ENCODE measurements at regions not wholly inside any gene's neighbourhood (a gene's known extent, or its start where the extent isn't known, plus 50 kb on each side); places are given as distances from the start of the nearest gene placed in this dataset.

- TF ChIP-seq POLR2A (IDR thresholded peaks at IDR 0.05) = no peak
- TF ChIP-seq, protein P1, sequence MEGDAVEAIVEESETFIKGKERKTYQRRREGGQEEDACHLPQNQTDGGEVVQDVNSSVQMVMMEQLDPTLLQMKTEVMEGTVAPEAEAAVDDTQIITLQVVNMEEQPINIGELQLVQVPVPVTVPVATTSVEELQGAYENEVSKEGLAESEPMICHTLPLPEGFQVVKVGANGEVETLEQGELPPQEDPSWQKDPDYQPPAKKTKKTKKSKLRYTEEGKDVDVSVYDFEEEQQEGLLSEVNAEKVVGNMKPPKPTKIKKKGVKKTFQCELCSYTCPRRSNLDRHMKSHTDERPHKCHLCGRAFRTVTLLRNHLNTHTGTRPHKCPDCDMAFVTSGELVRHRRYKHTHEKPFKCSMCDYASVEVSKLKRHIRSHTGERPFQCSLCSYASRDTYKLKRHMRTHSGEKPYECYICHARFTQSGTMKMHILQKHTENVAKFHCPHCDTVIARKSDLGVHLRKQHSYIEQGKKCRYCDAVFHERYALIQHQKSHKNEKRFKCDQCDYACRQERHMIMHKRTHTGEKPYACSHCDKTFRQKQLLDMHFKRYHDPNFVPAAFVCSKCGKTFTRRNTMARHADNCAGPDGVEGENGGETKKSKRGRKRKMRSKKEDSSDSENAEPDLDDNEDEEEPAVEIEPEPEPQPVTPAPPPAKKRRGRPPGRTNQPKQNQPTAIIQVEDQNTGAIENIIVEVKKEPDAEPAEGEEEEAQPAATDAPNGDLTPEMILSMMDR (IDR thresholded peaks at IDR 0.05) = no peak
These were observed 121.2 kb upstream of the GRIP1 start for GRCh38 chr12:66800046-66800445.

Measured in Peyer's patch (tissue), 4 donors.